SU-DHL-6 (cell line): ENCODE measurements at regions not wholly inside any gene's neighbourhood (a gene's known extent, or its start where the extent isn't known, plus 50 kb on each side); places are given as distances from the start of the nearest gene placed in this dataset.

Experiments
- H2AFZ ChIP-seq: fragments of 200-600 bp; sonication (generic); 2 replicates; pipeline ENCODE4 v1.6.1; 2014; ENCODE audit warnings: low read depth, mild to moderate bottlenecking, moderate library complexity, mixed read lengths, antibody characterized with exemption, low read length; ENCODE audit not compliant: severe bottlenecking
- H3F3A ChIP-seq: fragments of 200-600 bp; shearing (Covaris generic); 2 replicates; pipeline ENCODE4 v1.6.0; 2016; ENCODE audit warnings: antibody characterized with exemption, mild to moderate bottlenecking; ENCODE audit not compliant: insufficient read depth
- H3K27ac ChIP-seq: fragments of 200-600 bp; sonication (generic); 2 replicates; pipeline ENCODE4 v1.5.1; 2016; ENCODE audit warnings: low read depth, mild to moderate bottlenecking, low read length, moderate library complexity, mixed read lengths
- H3K27me3 ChIP-seq: fragments of 200-600 bp; sonication (generic), shearing (Covaris generic); 2 replicates; pipeline ENCODE4 v1.6.0; 2014; ENCODE audit warnings: mild to moderate bottlenecking, low read length
- H3K36me3 ChIP-seq: fragments of 200-600 bp; sonication (generic); 2 replicates; pipeline ENCODE4 v1.6.1; 2014; ENCODE audit warnings: mild to moderate bottlenecking, low read length, mixed read lengths
- H3K4me2 ChIP-seq: fragments of 300-600, 200-600 bp; shearing (Covaris generic), sonication (generic); 2 replicates; pipeline ENCODE4 v1.6.0; 2014; ENCODE audit warnings: low read length, low read depth, mild to moderate bottlenecking; ENCODE audit not compliant: poor library complexity, severe bottlenecking
- H3K4me3 ChIP-seq: fragments of 200-600 bp; sonication (generic); 2 replicates; pipeline ENCODE4 v1.5.1; 2014; ENCODE audit warnings: antibody characterized with exemption, low read length, mild to moderate bottlenecking, mixed read lengths; ENCODE audit not compliant: insufficient read depth, poor library complexity, severe bottlenecking
- H3K79me2 ChIP-seq: fragments of 200-600 bp; sonication (generic); 2 replicates; pipeline ENCODE4 v1.6.1; 2014; ENCODE audit warnings: mild to moderate bottlenecking, low read length, moderate library complexity; ENCODE audit not compliant: insufficient read depth
- H3K9ac ChIP-seq: fragments of 200-600 bp; sonication (generic); 2 replicates; pipeline ENCODE4 v1.7.0; 2014; ENCODE audit warnings: mild to moderate bottlenecking, low read length
- H3K9me2 ChIP-seq: fragments of 200-600 bp; sonication (generic); replicated peaks from 2 replicates; pipeline ENCODE4 v1.6.1; 2014; ENCODE audit warnings: low read length; ENCODE audit not compliant: insufficient read depth
- H3K9me3 ChIP-seq: fragments of 200-600 bp; sonication (generic); 2 replicates; pipeline ENCODE4 v1.6.1; 2014; ENCODE audit warnings: low read length, mixed read lengths; ENCODE audit not compliant: insufficient read depth
- H4K20me1 ChIP-seq: fragments of 200-600 bp; sonication (generic); 2 replicates; pipeline ENCODE4 v1.6.1; 2014; ENCODE audit warnings: low read depth, mild to moderate bottlenecking, antibody characterized with exemption, low read length, moderate library complexity, mixed read lengths
- CTCF ChIP-seq: fragments of 200-600 bp; sonication (generic); IDR thresholded peaks from one replicate; pipeline ENCODE4 v1.5.1; 2017; ENCODE audit warnings: antibody characterized with exemption, mild to moderate bottlenecking, low read length, moderate library complexity; ENCODE audit not compliant: insufficient read depth, poor library complexity, severe bottlenecking
- EZH2phosphoT487 ChIP-seq: fragments of 200-600 bp; sonication (generic), shearing (Covaris generic); conservative IDR thresholded peaks from 2 replicates; pipeline ENCODE4 v1.6.1; 2018; ENCODE audit warnings: mild to moderate bottlenecking, antibody characterized with exemption, low read length, moderate library complexity, mixed read lengths

GRCh38 chr4:81982846-81983540 is 390.8 kb downstream of the HNRNPD start:
- H3K9ac ChIP-seq: no peak overlapping the region
- no peak overlapping the region for H3K4me3 ChIP-seq
- no peak overlapping the region for H2AFZ ChIP-seq
- no peak overlapping the region for H3K27ac ChIP-seq
- TF ChIP-seq CTCF: no peak
- no peak for TF ChIP-seq EZH2phosphoT487
- no peaks in the 10 kb centered on the region for H3K27me3 ChIP-seq
- no peaks in the 10 kb centered on the region for H3K79me2 ChIP-seq
- no peaks in the 10 kb centered on the region for H3F3A ChIP-seq
- H3K4me2 ChIP-seq: no peak overlapping the region
- H3K9me2 ChIP-seq: no peaks in the 10 kb centered on the region
- H4K20me1 ChIP-seq: no peaks in the 10 kb centered on the region
- H3K36me3 ChIP-seq: no peaks in the 10 kb centered on the region
- no peaks in the 10 kb centered on the region for H3K9me3 ChIP-seq

- TF ChIP-seq EZH2phosphoT487 (no peak), CTCF (no peak)
- Histone ChIP-seq H3K9me2 (no peaks in the 10 kb centered on the region), H3K27me3 (no peaks in the 10 kb centered on the region), H3K9ac (no peak overlapping the region), H2AFZ (no peak overlapping the region), H3K27ac (no peak overlapping the region), H3K79me2 (no peaks in the 10 kb centered on the region), H3K4me2 (no peak overlapping the region), H4K20me1 (no peaks in the 10 kb centered on the region), H3K4me3 (no peak overlapping the region), H3K36me3 (no peaks in the 10 kb centered on the region), H3K9me3 (no peaks in the 10 kb centered on the region), H3F3A (no peaks in the 10 kb centered on the region)
Observed at GRCh38 chr4:81981218-81981617, 392.6 kb downstream of the HNRNPD start.

GRCh38 chr4:81974523-81974922 is 399.3 kb downstream of the HNRNPD start:
- TF ChIP-seq EZH2phosphoT487 (no peak), CTCF (no peak)
- Histone ChIP-seq H3F3A (no peaks in the 10 kb centered on the region), H3K27ac (no peak overlapping the region)

More at GRCh38 chr4:81974523-81974922, 399.3 kb downstream of the HNRNPD start:
- Histone ChIP-seq H3K27me3 (no peaks in the 10 kb centered on the region), H3K4me2 (no peak overlapping the region), H3K4me3 (no peak overlapping the region), H3K36me3 (no peaks in the 10 kb centered on the region), H3K9me2 (no peaks in the 10 kb centered on the region), H2AFZ (no peak overlapping the region), H4K20me1 (no peaks in the 10 kb centered on the region), H3K79me2 (no peaks in the 10 kb centered on the region), H3K9me3 (no peaks in the 10 kb centered on the region), H3K9ac (no peak overlapping the region)
